WTC11 (cell line): ENCODE measurements at regions not wholly inside any gene's neighbourhood (a gene's known extent, or its start where the extent isn't known, plus 50 kb on each side); places are given as distances from the start of the nearest gene placed in this dataset.

Source experiments
- ATAC-seq: fragments of 200-7000 bp; cut with Tn5 transposase; 2 replicates; pipeline ENCODE4 v1.10.0; 2021; ENCODE audit warnings: mild to moderate bottlenecking, moderate library complexity
- CTCF ChIA-PET: fragments of 300-600 bp; sonication (Branson Sonifier 250); formaldehyde crosslinking; loops from one replicate; lab custom pipeline; 2021; ENCODE audit warnings: antibody characterized with exemption; lab: Charles Lee
- POLR2A ChIA-PET: fragments of 350-600 bp; sonication (Branson Sonifier 250); formaldehyde crosslinking; loops from one replicate; lab custom pipeline; 2021; ENCODE audit warnings: antibody characterized with exemption; lab: Charles Lee
- DNase-seq: peaks from one replicate; pipeline ENCODE4 v3.0.0; 2021; ENCODE audit warnings: low spot score
- H3K27ac Mint-ChIP-seq: 2 replicates; pipeline ENCODE4 v1.8.0; 2021; ENCODE audit warnings: mixed read lengths
- H3K27me3 Mint-ChIP-seq: 2 replicates; pipeline ENCODE4 v1.8.0; 2021; ENCODE audit warnings: low read depth, mild to moderate bottlenecking, moderate library complexity, mixed read lengths
- H3K36me3 Mint-ChIP-seq: 2 replicates; pipeline ENCODE4 v1.8.0; 2021; ENCODE audit warnings: mixed read lengths
- H3K4me1 Mint-ChIP-seq: 2 replicates; pipeline ENCODE4 v1.8.0; 2022; ENCODE audit warnings: mixed read lengths
- H3K4me3 Mint-ChIP-seq: 2 replicates; pipeline ENCODE4 v1.8.0; 2021; ENCODE audit warnings: mild to moderate bottlenecking, moderate library complexity, mixed read lengths
- H3K9me3 Mint-ChIP-seq: 2 replicates; pipeline ENCODE4 v1.8.0; 2021; ENCODE audit warnings: mixed read lengths
- ARID4B ChIP-seq: sonication (generic); formaldehyde crosslinking; IDR thresholded peaks from 2 replicates; pipeline ENCODE4 v1.8.0; 2023; ENCODE audit warnings: missing genetic modification reagents, mild to moderate bottlenecking, borderline replicate concordance
- ATF3 ChIP-seq: sonication (generic); formaldehyde crosslinking; conservative IDR thresholded peaks from 2 replicates; pipeline ENCODE4 v1.8.1; 2022; ENCODE audit warnings: mild to moderate bottlenecking, missing genetic modification reagents
- CREM ChIP-seq: sonication (generic); formaldehyde crosslinking; IDR thresholded peaks from 2 replicates; pipeline ENCODE4 v1.8.1; 2022; ENCODE audit warnings: mild to moderate bottlenecking, missing genetic modification reagents, moderate library complexity
- ERG ChIP-seq: fragments of 250-450 bp; sonication (Bioruptor Pico); IDR thresholded peaks from 2 replicates; pipeline ENCODE4 v1.8.0; 2021; ENCODE audit warnings: mild to moderate bottlenecking
- MYBL2 ChIP-seq: sonication (generic); formaldehyde crosslinking; IDR thresholded peaks from 2 replicates; pipeline ENCODE4 v1.8.1; 2023; ENCODE audit warnings: mild to moderate bottlenecking, moderate library complexity, missing genetic modification reagents
- NFE2L1 ChIP-seq: sonication (generic); formaldehyde crosslinking; IDR thresholded peaks from 2 replicates; pipeline ENCODE4 v1.8.1; 2023; ENCODE audit warnings: missing genetic modification reagents
- PRDM15 ChIP-seq: sonication (generic); formaldehyde crosslinking; IDR thresholded peaks from 2 replicates; pipeline ENCODE4 v1.8.0; 2022; ENCODE audit warnings: missing genetic modification reagents
- SMAD3 ChIP-seq: sonication (generic); formaldehyde crosslinking; IDR thresholded peaks from 2 replicates; pipeline ENCODE4 v1.8.0; 2022; ENCODE audit warnings: missing genetic modification reagents, mild to moderate bottlenecking, borderline replicate concordance
- ZNF219 ChIP-seq: sonication (generic); formaldehyde crosslinking; IDR thresholded peaks from 2 replicates; pipeline ENCODE4 v1.8.0; 2023; ENCODE audit warnings: missing genetic modification reagents, mild to moderate bottlenecking, borderline replicate concordance
- ZNF232 ChIP-seq: sonication (generic); formaldehyde crosslinking; IDR thresholded peaks from 2 replicates; pipeline ENCODE4 v1.8.0; 2022; ENCODE audit warnings: mild to moderate bottlenecking, missing genetic modification reagents
- ZNF281 ChIP-seq: sonication (generic); formaldehyde crosslinking; IDR thresholded peaks from 2 replicates; pipeline ENCODE4 v1.8.0; 2023; ENCODE audit warnings: mild to moderate bottlenecking, missing genetic modification reagents
- ZSCAN18 ChIP-seq: fragments of 250-450 bp; sonication (Bioruptor Pico); IDR thresholded peaks from 2 replicates; pipeline ENCODE4 v2.1.2; 2022; ENCODE audit warnings: mild to moderate bottlenecking, moderate library complexity

- H3K27ac Mint-ChIP-seq = no peak overlapping the region
- peaks cover 6% of the 10 kb centered on the region for H3K36me3 Mint-ChIP-seq
- H3K27me3 Mint-ChIP-seq = no peaks in the 10 kb centered on the region
- ChIA-PET CTCF (no interaction called here), POLR2A (no interaction called here)
- H3K9me3 Mint-ChIP-seq = peaks cover 20% of the 10 kb centered on the region
- no peak for ATAC-seq
- TF ChIP-seq NFE2L1 = no peak
- no peak for TF ChIP-seq CREM (CRISPR knock-in tag)
- no peak for TF ChIP-seq MYBL2
- DNase-seq = no peak
- no peaks in the 10 kb centered on the region for H3K4me1 Mint-ChIP-seq
- H3K4me3 Mint-ChIP-seq = no peak overlapping the region
These were observed 267.8 kb downstream of the KTN1 start for GRCh38 chr14:55847766-55848165.

- H3K27me3 Mint-ChIP-seq = no peaks in the 10 kb centered on the region
- ChIA-PET CTCF (no interaction called here), POLR2A (no interaction called here)
- TF ChIP-seq ARID4B (CRISPR knock-in tag) = no peak
- no peak for TF ChIP-seq ATF3
- TF ChIP-seq ZNF219 (CRISPR knock-in tag) = no peak
- TF ChIP-seq ZNF281 (CRISPR knock-in tag) = no peak
- TF ChIP-seq ZSCAN18 (CRISPR knock-in tag) = no peak
- no peak for TF ChIP-seq ZNF232
- TF ChIP-seq SMAD3 (CRISPR knock-in tag) = no peak
- TF ChIP-seq ERG (CRISPR knock-in tag) = no peak
- no peak for TF ChIP-seq PRDM15
- peaks cover 20% of the 10 kb centered on the region for H3K9me3 Mint-ChIP-seq
- no peak overlapping the region for H3K27ac Mint-ChIP-seq
- ATAC-seq = no peak
- no peak overlapping the region for H3K4me3 Mint-ChIP-seq
- no peak for DNase-seq
- no peaks in the 10 kb centered on the region for H3K4me1 Mint-ChIP-seq
- H3K36me3 Mint-ChIP-seq = peaks cover 6% of the 10 kb centered on the region
These were observed 269.0 kb downstream of the KTN1 start for GRCh38 chr14:55848964-55849363.
